Progenitor cell of endocrine pancreas (in vitro differentiated cells): ENCODE measurements at regions not wholly inside any gene's neighbourhood (a gene's known extent, or its start where the extent isn't known, plus 50 kb on each side); places are given as distances from the start of the nearest gene placed in this dataset.
"Not testable (repeated sequence)": the region's sequence is repeated elsewhere in the genome, so short reads cannot be mapped to it uniquely, and the experiment has no call there.

ENCODE experiments used
- DNase-seq: peaks from one replicate; pipeline ENCODE4 v3.0.0; 2021; ENCODE audit warnings: low spot score; ENCODE audit not compliant: unreplicated experiment
- H3K27ac Mint-ChIP-seq: 2 replicates; pipeline ENCODE4 v1.8.0; 2021; ENCODE audit warnings: mild to moderate bottlenecking, moderate library complexity, mixed read lengths
- H3K27me3 Mint-ChIP-seq: 2 replicates; pipeline ENCODE4 v1.8.0; 2021; ENCODE audit warnings: mixed read lengths
- H3K36me3 Mint-ChIP-seq: 2 replicates; pipeline ENCODE4 v1.8.0; 2022; ENCODE audit warnings: mixed read lengths; ENCODE audit not compliant: insufficient read depth
- H3K4me1 Mint-ChIP-seq: 2 replicates; pipeline ENCODE4 v1.8.0; 2021; ENCODE audit warnings: low read depth, mixed read lengths
- H3K4me3 Mint-ChIP-seq: 2 replicates; pipeline ENCODE4 v1.8.0; 2021; ENCODE audit warnings: low read depth, mild to moderate bottlenecking, moderate library complexity, mixed read lengths
- H3K9me3 Mint-ChIP-seq: 2 replicates; pipeline ENCODE4 v1.8.0; 2021; ENCODE audit warnings: low read depth, mixed read lengths
- CTCF ChIP-seq: fragments of 200-600 bp; sonication (generic); IDR thresholded peaks from one replicate; pipeline ENCODE4 v1.5.0; 2021; ENCODE audit warnings: antibody characterized with exemption, mild to moderate bottlenecking; ENCODE audit not compliant: unreplicated experiment

DNA sequence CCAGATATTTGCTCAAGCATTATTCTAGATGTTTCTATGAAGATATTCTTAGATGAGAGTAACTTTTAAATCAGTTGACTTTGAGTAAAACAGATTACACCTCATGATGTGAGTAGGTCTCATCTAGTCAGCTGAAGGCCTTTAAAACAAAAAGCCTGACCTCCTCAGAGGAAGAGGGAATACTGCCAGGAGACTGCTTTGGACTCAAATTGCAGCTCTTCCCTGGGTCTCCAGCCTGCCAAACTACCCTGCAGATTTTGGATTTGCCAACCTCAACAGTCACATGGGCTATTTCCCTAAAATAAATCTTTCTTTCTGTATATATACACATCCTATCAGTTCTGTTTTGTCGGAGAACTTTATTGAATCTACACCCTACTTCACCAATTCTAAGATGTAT lies 182.5 kb upstream of the TENT5A start:
- H3K27me3 Mint-ChIP-seq = no peaks in the 10 kb centered on the region
- no peak overlapping the region for H3K4me3 Mint-ChIP-seq
- no peak overlapping the region for H3K27ac Mint-ChIP-seq

GRCh38 chr6:81933608-81934051 lies 181.1 kb upstream of the TENT5A start:
- no peaks in the 10 kb centered on the region for H3K36me3 Mint-ChIP-seq
- H3K4me1 Mint-ChIP-seq = peaks cover 14% of the 10 kb centered on the region
- no peak for DNase-seq
- no peak overlapping the region for H3K4me3 Mint-ChIP-seq
- TF ChIP-seq CTCF = no peak
- H3K27ac Mint-ChIP-seq = no peak overlapping the region
- H3K27me3 Mint-ChIP-seq = no peaks in the 10 kb centered on the region
- H3K9me3 Mint-ChIP-seq = no peaks in the 10 kb centered on the region

More for the DNA sequence above, 182.5 kb upstream of the TENT5A start:
- TF ChIP-seq CTCF = no peak
- H3K36me3 Mint-ChIP-seq = no peaks in the 10 kb centered on the region
- DNase-seq = no peak
- H3K9me3 Mint-ChIP-seq = no peaks in the 10 kb centered on the region
- peaks cover 22% of the 10 kb centered on the region for H3K4me1 Mint-ChIP-seq

GRCh38 chr6:81933089-81933488 lies 180.6 kb upstream of the TENT5A start:
- Mint-ChIP-seq H3K9me3 (no peaks in the 10 kb centered on the region), H3K4me3 (no peak overlapping the region), H3K27ac (no peak overlapping the region), H3K27me3 (no peaks in the 10 kb centered on the region), H3K36me3 (no peaks in the 10 kb centered on the region), H3K4me1 (peaks cover 8% of the 10 kb centered on the region)
- DNase-seq = no peak
- TF ChIP-seq CTCF = no peak

DNA sequence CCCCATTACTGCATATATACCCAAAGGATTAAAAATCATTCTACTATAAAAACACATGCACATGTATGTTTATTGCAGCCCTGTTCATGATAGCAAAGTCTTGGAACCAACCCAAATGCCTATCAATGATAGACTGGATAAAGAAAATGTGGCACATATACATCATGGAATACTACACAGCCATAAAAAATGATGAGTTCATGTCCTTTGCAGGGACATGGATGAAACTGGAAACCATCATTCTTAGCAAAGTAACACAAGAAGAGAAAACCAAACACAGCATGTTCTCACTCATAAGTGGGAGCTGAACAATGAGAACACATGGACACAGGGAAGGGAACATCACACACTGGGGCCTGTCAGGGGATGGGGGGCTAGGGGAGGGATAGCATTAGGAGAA lies 180.0 kb upstream of the TENT5A start:
- H3K9me3 Mint-ChIP-seq, H3K36me3 Mint-ChIP-seq, H3K4me3 Mint-ChIP-seq, H3K4me1 Mint-ChIP-seq, H3K27me3 Mint-ChIP-seq, DNase-seq, H3K27ac Mint-ChIP-seq: not testable (repeated sequence)

- Mint-ChIP-seq H3K27me3 (no peaks in the 10 kb centered on the region), H3K27ac (no peak overlapping the region), H3K36me3 (no peaks in the 10 kb centered on the region), H3K4me1 (no peaks in the 10 kb centered on the region), H3K4me3 (no peak overlapping the region), H3K9me3 (peaks cover 2% of the 10 kb centered on the region)
- no peak for DNase-seq
- TF ChIP-seq CTCF = no peak
These were observed 177.3 kb upstream of the TENT5A start for GRCh38 chr6:81929828-81930227.

DNA sequence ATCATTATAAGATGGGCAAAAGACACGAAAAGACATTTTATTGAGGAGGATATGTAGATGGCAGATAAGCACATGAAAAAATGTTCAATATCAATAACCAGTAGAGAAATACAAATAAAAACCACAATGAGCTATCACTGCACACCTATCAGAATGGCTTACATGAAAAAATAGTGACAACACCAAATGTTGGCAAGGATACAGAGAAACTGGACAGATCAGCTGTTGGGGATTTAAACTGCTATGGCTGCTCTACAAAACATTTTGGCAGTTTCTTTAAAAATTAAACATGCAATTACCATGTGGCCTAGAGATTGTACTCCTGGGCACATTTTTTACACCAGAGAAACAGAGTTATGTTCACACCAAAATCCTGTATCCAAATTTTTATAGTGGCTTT lies 172.7 kb upstream of the TENT5A start:
- no peak overlapping the region for H3K4me3 Mint-ChIP-seq

More for the DNA sequence above, 172.7 kb upstream of the TENT5A start:
- Mint-ChIP-seq H3K27me3 (no peaks in the 10 kb centered on the region), H3K4me1 (no peaks in the 10 kb centered on the region), H3K27ac (no peak overlapping the region), H3K36me3 (no peaks in the 10 kb centered on the region), H3K9me3 (peaks cover 13% of the 10 kb centered on the region)
- no peak for DNase-seq
- TF ChIP-seq CTCF = no peak
